GM23248 (cell line): ENCODE measurements at regions not wholly inside any gene's neighbourhood (a gene's known extent, or its start where the extent isn't known, plus 50 kb on each side); places are given as distances from the start of the nearest gene placed in this dataset.

Source experiments
- DNase-seq: peaks from one replicate; pipeline ENCODE4 v3.0.0-alpha.2; 2015
- H2AFZ ChIP-seq: fragments of 200-600 bp; sonication (generic); 2 replicates; pipeline ENCODE4 v1.6.1; 2016; ENCODE audit warnings: antibody characterized with exemption
- H3F3A ChIP-seq: fragments of 200-600 bp; sonication (generic); 2 replicates; pipeline ENCODE4 v1.6.1; 2016; ENCODE audit warnings: mild to moderate bottlenecking, antibody characterized with exemption, mixed run types; ENCODE audit not compliant: insufficient read depth
- H3K27ac ChIP-seq: fragments of 200-600 bp; sonication (generic); 2 replicates; pipeline ENCODE4 v1.5.1; 2016; ENCODE audit warnings: mild to moderate bottlenecking
- H3K27me3 ChIP-seq: fragments of 200-600 bp; sonication (generic); replicated peaks from 2 replicates; pipeline ENCODE4 v1.6.1; 2016; ENCODE audit warnings: mild to moderate bottlenecking; ENCODE audit not compliant: insufficient read depth
- H3K36me3 ChIP-seq: fragments of 200-600 bp; sonication (generic); 2 replicates; pipeline ENCODE4 v1.6.1; 2016; ENCODE audit warnings: low read depth, mild to moderate bottlenecking
- H3K4me1 ChIP-seq: fragments of 200-600 bp; sonication (generic); 2 replicates; pipeline ENCODE4 v1.6.1; 2016; ENCODE audit warnings: mild to moderate bottlenecking; ENCODE audit not compliant: insufficient read depth
- H3K4me2 ChIP-seq: fragments of 200-600 bp; sonication (generic); one replicate; pipeline ENCODE4 v1.6.1; 2016; ENCODE audit warnings: mild to moderate bottlenecking; ENCODE audit not compliant: unreplicated experiment
- H3K4me3 ChIP-seq: fragments of 200-600 bp; sonication (generic); 2 replicates; pipeline ENCODE4 v1.5.1; 2016; ENCODE audit warnings: mild to moderate bottlenecking
- H3K79me2 ChIP-seq: fragments of 200-600 bp; sonication (generic); 2 replicates; pipeline ENCODE4 v1.6.1; 2016; ENCODE audit warnings: mild to moderate bottlenecking; ENCODE audit not compliant: insufficient read depth
- H3K9ac ChIP-seq: fragments of 200-600 bp; sonication (generic); 2 replicates; pipeline ENCODE4 v1.6.1; 2016; ENCODE audit warnings: mild to moderate bottlenecking
- H3K9me2 ChIP-seq: fragments of 200-600 bp; sonication (generic); 2 replicates; pipeline ENCODE4 v1.6.1; 2016; ENCODE audit warnings: mixed run types, mild to moderate bottlenecking, moderate library complexity; ENCODE audit not compliant: insufficient read depth
- H3K9me3 ChIP-seq: fragments of 200-600 bp; sonication (generic); one replicate; pipeline ENCODE4 v1.6.1; 2017; ENCODE audit warnings: low read depth
- H4K20me1 ChIP-seq: fragments of 200-600 bp; sonication (generic); 2 replicates; pipeline ENCODE4 v1.6.0; 2016; ENCODE audit not compliant: insufficient read depth
- EZH2 ChIP-seq: fragments of 200-600 bp; sonication (generic); IDR thresholded peaks from 2 replicates; pipeline ENCODE4 v1.6.1; 2018; ENCODE audit warnings: antibody characterized with exemption, mild to moderate bottlenecking; ENCODE audit not compliant: insufficient read depth, poor library complexity, severe bottlenecking
- EZH2phosphoT487 ChIP-seq: fragments of 200-600 bp; sonication (generic); IDR thresholded peaks from 2 replicates; pipeline ENCODE4 v1.6.1; 2018; ENCODE audit warnings: antibody characterized with exemption, moderate library complexity, mild to moderate bottlenecking, low read depth; ENCODE audit not compliant: insufficient read depth
- WGBS, 2 experiments: methylation state at CpG; one replicate each; pipeline ENCODE4 v1.1.6; 2015 to 2017; ENCODE audit warnings: low lambda C conversion rate in 2 of 2, low coverage in 1 of 2; ENCODE audit errors: missing lambda C conversion rate in 2 of 2; 5-methylcytosine and 5-hydroxymethylcytosine counted together
- in situ Hi-C: fragments of 300-500 bp; cut with MboI; formaldehyde crosslinking; loops from 2 replicates; pipeline ENCODE4 v1.15.0; 2020

GRCh38 chr2:217167531-217167930 lies 307.7 kb upstream of the TNP1 start:
- H3K9me2 ChIP-seq, result no peaks in the 10 kb centered on the region

GRCh38 chr2:217166241-217166850 lies 306.5 kb upstream of the TNP1 start:
- Histone ChIP-seq H2AFZ (0 out of 2 replicates have a peak overlapping the region, but pooled peaks have one; percentile 28), H3K9ac (no peak overlapping the region), H3K4me2 (no peak overlapping the region), H3K9me2 (no peaks in the 10 kb centered on the region), H3K4me3 (no peak overlapping the region), H4K20me1 (no peaks in the 10 kb centered on the region), H3K4me1 (peaks cover 8% of the 10 kb centered on the region), H3K27ac (no peak overlapping the region), H3K27me3 (no peaks in the 10 kb centered on the region), H3F3A (no peaks in the 10 kb centered on the region), H3K79me2 (no peaks in the 10 kb centered on the region), H3K9me3 (no peaks in the 10 kb centered on the region), H3K36me3 (no peaks in the 10 kb centered on the region)
- TF ChIP-seq EZH2phosphoT487, result no peak
- no peak for TF ChIP-seq EZH2
- WGBS, 2 experiments, result 44 to 48% methylated on average over 3 of the region's 3 CpGs
- in situ Hi-C loops, result loop anchor here (10.0 kb wide), 1 partner anchor 462 kb away; no protein-coding TSS in a partner anchor
- peak; percentile 72 for DNase-seq

More at GRCh38 chr2:217167531-217167930, 307.7 kb upstream of the TNP1 start:
- TF ChIP-seq EZH2phosphoT487 (no peak), EZH2 (no peak)
- Histone ChIP-seq H3K79me2 (no peaks in the 10 kb centered on the region), H3K9me3 (no peaks in the 10 kb centered on the region), H3K4me2 (no peak overlapping the region), H2AFZ (no peak overlapping the region), H3K9ac (no peak overlapping the region), H3F3A (no peaks in the 10 kb centered on the region), H3K4me3 (no peak overlapping the region), H3K4me1 (peaks cover 3% of the 10 kb centered on the region), H4K20me1 (no peaks in the 10 kb centered on the region), H3K27me3 (no peaks in the 10 kb centered on the region), H3K36me3 (no peaks in the 10 kb centered on the region), H3K27ac (no peak overlapping the region)
- in situ Hi-C loops, result loop anchor here (10.0 kb wide), 1 partner anchor 463 kb away; no protein-coding TSS in a partner anchor
- DNase-seq, result no peak

- H3K4me3 ChIP-seq, result no peak overlapping the region
- no peaks in the 10 kb centered on the region for H3K9me2 ChIP-seq
- H3K79me2 ChIP-seq, result no peaks in the 10 kb centered on the region
- H3K27ac ChIP-seq, result no peak overlapping the region
- H3K9me3 ChIP-seq, result no peaks in the 10 kb centered on the region
- WGBS, 2 experiments, result 90 to 98% methylated on average over 2 of the region's 2 CpGs
- no peak for DNase-seq
- H3K27me3 ChIP-seq, result no peaks in the 10 kb centered on the region
- TF ChIP-seq EZH2phosphoT487, result no peak
- H3K4me1 ChIP-seq, result peaks cover 8% of the 10 kb centered on the region
- H3K36me3 ChIP-seq, result no peaks in the 10 kb centered on the region
- no peak overlapping the region for H3K9ac ChIP-seq
- no peak overlapping the region for H2AFZ ChIP-seq
- H4K20me1 ChIP-seq, result no peaks in the 10 kb centered on the region
- H3K4me2 ChIP-seq, result no peak overlapping the region
- in situ Hi-C loops, result loop anchor here (10.0 kb wide), 1 partner anchor 461 kb away; no protein-coding TSS in a partner anchor
- no peaks in the 10 kb centered on the region for H3F3A ChIP-seq
These were observed 305.7 kb upstream of the TNP1 start for GRCh38 chr2:217165547-217165946.

GRCh38 chr2:217163987-217164386 lies 304.1 kb upstream of the TNP1 start:
- DNase-seq, result no peak
- H3K9ac ChIP-seq, result no peak overlapping the region
- H3K9me3 ChIP-seq, result no peaks in the 10 kb centered on the region
- no peak for TF ChIP-seq EZH2
- TF ChIP-seq EZH2phosphoT487, result no peak
- WGBS, 2 experiments, result 97 to 100% methylated on average over 4 of the region's 4 CpGs
- no peak overlapping the region for H3K4me3 ChIP-seq
- H3K27me3 ChIP-seq, result no peaks in the 10 kb centered on the region
- peaks cover 13% of the 10 kb centered on the region for H3K4me1 ChIP-seq
- H3K27ac ChIP-seq, result no peak overlapping the region
- H2AFZ ChIP-seq, result no peak overlapping the region
- H3K36me3 ChIP-seq, result no peaks in the 10 kb centered on the region
- no peaks in the 10 kb centered on the region for H4K20me1 ChIP-seq
- H3K9me2 ChIP-seq, result no peaks in the 10 kb centered on the region
- no peaks in the 10 kb centered on the region for H3K79me2 ChIP-seq
- no peaks in the 10 kb centered on the region for H3F3A ChIP-seq
- in situ Hi-C loops, result loop anchor here (10.0 kb wide), 1 partner anchor 459 kb away; no protein-coding TSS in a partner anchor
- no peak overlapping the region for H3K4me2 ChIP-seq

GRCh38 chr2:217162533-217162932 lies 302.7 kb upstream of the TNP1 start:
- TF ChIP-seq EZH2 (no peak), EZH2phosphoT487 (peak; percentile 91; the same call in 1 of the 2 replicates)
- H3K27ac ChIP-seq, result no peak overlapping the region
- no peaks in the 10 kb centered on the region for H3K27me3 ChIP-seq
- in situ Hi-C loops, result loop anchor here (10.0 kb wide), 1 partner anchor 458 kb away; no protein-coding TSS in a partner anchor
- no peaks in the 10 kb centered on the region for H3K36me3 ChIP-seq
- no peak overlapping the region for H3K9ac ChIP-seq
- H3K4me3 ChIP-seq, result no peak overlapping the region
- H3K4me2 ChIP-seq, result no peak overlapping the region
- whole genome bisulfite sequencing, 2 experiments, result 49 to 54% methylated on average over 9 of the region's 9 CpGs
- no peaks in the 10 kb centered on the region for H4K20me1 ChIP-seq
- no peaks in the 10 kb centered on the region for H3F3A ChIP-seq
- DNase-seq, result peak; percentile 81
- peaks cover 13% of the 10 kb centered on the region for H3K4me1 ChIP-seq
- no peaks in the 10 kb centered on the region for H3K9me3 ChIP-seq
- H3K79me2 ChIP-seq, result no peaks in the 10 kb centered on the region
- peak overlapping the region; percentile 12; the same call in 1 of the 2 replicates for H2AFZ ChIP-seq
- no peaks in the 10 kb centered on the region for H3K9me2 ChIP-seq
